H9 (cell line): ENCODE measurements at regions not wholly inside any gene's neighbourhood (a gene's known extent, or its start where the extent isn't known, plus 50 kb on each side); places are given as distances from the start of the nearest gene placed in this dataset.

ENCODE experiments used
- DNase-seq: peaks from one replicate; pipeline ENCODE4 v3.0.0-alpha.2; 2017
- H2AFZ ChIP-seq: one replicate; pipeline ENCODE4 v1.6.1; 2013; ENCODE audit warnings: mild to moderate bottlenecking, low read length, control low read depth, moderate library complexity
- H2AK5ac ChIP-seq: 2 replicates; pipeline ENCODE4 v1.6.1; 2013; ENCODE audit warnings: low read length, control low read depth, mixed read lengths; ENCODE audit not compliant: insufficient read length
- H2BK120ac ChIP-seq: one replicate; pipeline ENCODE4 v1.6.1; 2013; ENCODE audit warnings: low read depth, mild to moderate bottlenecking, low read length, control low read depth, inconsistent platforms; ENCODE audit not compliant: poor library complexity, severe bottlenecking
- H2BK12ac ChIP-seq: 2 replicates; pipeline ENCODE4 v1.6.1; 2013; ENCODE audit warnings: low read length, control low read depth, mixed read lengths, low read depth; ENCODE audit not compliant: insufficient read length
- H2BK15ac ChIP-seq: 2 replicates; pipeline ENCODE4 v1.6.1; 2013; ENCODE audit warnings: low read depth, low read length, control low read depth
- H2BK20ac ChIP-seq: one replicate; pipeline ENCODE4 v1.6.1; 2013; ENCODE audit warnings: low read depth, mild to moderate bottlenecking, low read length, control low read depth, inconsistent platforms; ENCODE audit not compliant: poor library complexity, severe bottlenecking
- H2BK5ac ChIP-seq: 2 replicates; pipeline ENCODE4 v1.6.1; 2013; ENCODE audit warnings: low read length, control low read depth, mixed read lengths; ENCODE audit not compliant: insufficient read length
- H3K14ac ChIP-seq: 2 replicates; pipeline ENCODE4 v1.6.1; 2013; ENCODE audit warnings: low read length, control low read depth; ENCODE audit not compliant: insufficient read depth
- H3K18ac ChIP-seq: 2 replicates; pipeline ENCODE4 v1.6.1; 2013; ENCODE audit warnings: low read depth, mild to moderate bottlenecking, mixed read lengths, low read length, control low read depth; ENCODE audit not compliant: insufficient read length
- H3K23ac ChIP-seq: 2 replicates; pipeline ENCODE4 v1.6.1; 2013; ENCODE audit warnings: low read length, control low read depth, mixed read lengths, low read depth; ENCODE audit not compliant: insufficient read length
- H3K23me2 ChIP-seq: 2 replicates; pipeline ENCODE4 v1.6.1; 2013; ENCODE audit warnings: low read depth, mild to moderate bottlenecking, mixed read lengths, low read length, control low read depth; ENCODE audit not compliant: insufficient read length, poor library complexity, severe bottlenecking
- H3K27ac ChIP-seq: 2 replicates; pipeline ENCODE4 v1.5.1; 2013; ENCODE audit warnings: low read length, control low read depth, mixed read lengths, low read depth; ENCODE audit not compliant: insufficient read length
- H3K27me3 ChIP-seq: 2 replicates; pipeline ENCODE4 v1.6.1; 2013; ENCODE audit warnings: low read length, control low read depth, inconsistent platforms; ENCODE audit not compliant: insufficient read depth
- H3K4ac ChIP-seq: 2 replicates; pipeline ENCODE4 v1.6.1; 2013; ENCODE audit warnings: low read depth, mild to moderate bottlenecking, control low read depth, inconsistent platforms, low read length, moderate library complexity
- H3K4me1 ChIP-seq: 2 replicates; pipeline ENCODE4 v1.6.1; 2013; ENCODE audit warnings: low read length, control low read depth, inconsistent platforms; ENCODE audit not compliant: insufficient read depth
- H3K4me2 ChIP-seq: 2 replicates; pipeline ENCODE4 v1.6.1; 2013; ENCODE audit warnings: low read length, control low read depth, mixed read lengths; ENCODE audit not compliant: insufficient read length, insufficient read depth
- H3K56ac ChIP-seq: 2 replicates; pipeline ENCODE4 v1.6.1; 2013; ENCODE audit warnings: low read depth, mild to moderate bottlenecking, mixed read lengths, low read length, control low read depth; ENCODE audit not compliant: insufficient read length
- H3K79me1 ChIP-seq: 2 replicates; pipeline ENCODE4 v1.6.1; 2013; ENCODE audit warnings: low read depth, mild to moderate bottlenecking, moderate library complexity, low read length, control low read depth, inconsistent platforms; ENCODE audit not compliant: insufficient read depth, poor library complexity, severe bottlenecking
- H3K79me2 ChIP-seq: 2 replicates; pipeline ENCODE4 v1.6.1; 2013; ENCODE audit warnings: low read length, control low read depth, inconsistent platforms; ENCODE audit not compliant: insufficient read depth
- H3K9ac ChIP-seq: 2 replicates; pipeline ENCODE4 v1.6.1; 2013; ENCODE audit warnings: low read length, control low read depth, mixed read lengths; ENCODE audit not compliant: insufficient read length; ENCODE audit errors: extremely low read depth
- H3K9me3 ChIP-seq: one replicate; pipeline ENCODE4 v1.6.1; 2013; ENCODE audit warnings: low read depth, low read length, inconsistent platforms; ENCODE audit not compliant: control insufficient read depth
- H3T11ph ChIP-seq: one replicate; pipeline ENCODE4 v1.6.1; 2013; ENCODE audit warnings: mild to moderate bottlenecking, low read length, control low read depth, inconsistent platforms
- H4K20me1 ChIP-seq: one replicate; pipeline ENCODE4 v1.6.1; 2013; ENCODE audit not compliant: control insufficient read depth, insufficient read length, insufficient read depth
- H4K5ac ChIP-seq: 2 replicates; pipeline ENCODE4 v1.6.1; 2013; ENCODE audit warnings: low read depth, mild to moderate bottlenecking, mixed read lengths, low read length, control low read depth; ENCODE audit not compliant: insufficient read length
- H4K8ac ChIP-seq: replicated peaks from 2 replicates; pipeline ENCODE4 v1.6.1; 2013; ENCODE audit warnings: low read length, control low read depth, mixed read lengths, low read depth; ENCODE audit not compliant: insufficient read length
- H4K91ac ChIP-seq: 2 replicates; pipeline ENCODE4 v1.6.1; 2013; ENCODE audit warnings: low read depth, mild to moderate bottlenecking, moderate library complexity, mixed read lengths, low read length, control low read depth; ENCODE audit not compliant: insufficient read length
- H3K27ac Mint-ChIP-seq, 3 experiments: 2 replicates in 2 of 3; 3 replicates in 1 of 3; pipeline ENCODE4 v1.8.0; 2020 to 2021; ENCODE audit warnings: mixed read lengths in 3 of 3, mild to moderate bottlenecking in 1 of 3, moderate library complexity in 1 of 3
- H3K27me3 Mint-ChIP-seq: 2 replicates; pipeline ENCODE4 v1.8.0; 2021; ENCODE audit warnings: low read depth, mild to moderate bottlenecking, moderate library complexity, mixed read lengths
- H3K36me3 Mint-ChIP-seq, 3 experiments: 2 replicates in 2 of 3; 3 replicates in 1 of 3; pipeline ENCODE4 v1.8.0; 2020 to 2021; ENCODE audit warnings: low read depth in 3 of 3, mixed read lengths in 3 of 3; ENCODE audit not compliant: insufficient read depth in 1 of 3
- H3K4me1 Mint-ChIP-seq, 2 experiments: 2 replicates each; pipeline ENCODE4 v1.8.0; 2020; ENCODE audit warnings: mixed read lengths in 2 of 2
- H3K4me3 Mint-ChIP-seq, 2 experiments: 2 replicates in 1 of 2; 3 replicates in 1 of 2; pipeline ENCODE4 v1.8.0; 2020 to 2021; ENCODE audit warnings: mild to moderate bottlenecking in 2 of 2, mixed read lengths in 2 of 2, moderate library complexity in 1 of 2
- H3K9me3 Mint-ChIP-seq, 2 experiments: 2 replicates in 1 of 2; 3 replicates in 1 of 2; pipeline ENCODE4 v1.8.0; 2020; ENCODE audit warnings: mild to moderate bottlenecking in 2 of 2, mixed read lengths in 2 of 2, moderate library complexity in 1 of 2
- WGBS: extraction: QIAGEN DNeasy Blood & Tissue Kit; methylation state at CpG from one replicate; pipeline ENCODE4 v1.1.7; 2013; ENCODE audit warnings: missing lambda C conversion rate, low lambda C conversion rate, mixed read lengths; ENCODE audit not compliant: insufficient read length; ENCODE audit errors: extremely low coverage; 5-methylcytosine and 5-hydroxymethylcytosine counted together
- TF ChIP-seq, protein P1 (sequence below): fragments of 200-600 bp; sonication (generic); conservative IDR thresholded peaks from 3 replicates; pipeline ENCODE4 v1.8.0; 2021; ENCODE audit warnings: antibody characterized with exemption, mild to moderate bottlenecking

DNA sequence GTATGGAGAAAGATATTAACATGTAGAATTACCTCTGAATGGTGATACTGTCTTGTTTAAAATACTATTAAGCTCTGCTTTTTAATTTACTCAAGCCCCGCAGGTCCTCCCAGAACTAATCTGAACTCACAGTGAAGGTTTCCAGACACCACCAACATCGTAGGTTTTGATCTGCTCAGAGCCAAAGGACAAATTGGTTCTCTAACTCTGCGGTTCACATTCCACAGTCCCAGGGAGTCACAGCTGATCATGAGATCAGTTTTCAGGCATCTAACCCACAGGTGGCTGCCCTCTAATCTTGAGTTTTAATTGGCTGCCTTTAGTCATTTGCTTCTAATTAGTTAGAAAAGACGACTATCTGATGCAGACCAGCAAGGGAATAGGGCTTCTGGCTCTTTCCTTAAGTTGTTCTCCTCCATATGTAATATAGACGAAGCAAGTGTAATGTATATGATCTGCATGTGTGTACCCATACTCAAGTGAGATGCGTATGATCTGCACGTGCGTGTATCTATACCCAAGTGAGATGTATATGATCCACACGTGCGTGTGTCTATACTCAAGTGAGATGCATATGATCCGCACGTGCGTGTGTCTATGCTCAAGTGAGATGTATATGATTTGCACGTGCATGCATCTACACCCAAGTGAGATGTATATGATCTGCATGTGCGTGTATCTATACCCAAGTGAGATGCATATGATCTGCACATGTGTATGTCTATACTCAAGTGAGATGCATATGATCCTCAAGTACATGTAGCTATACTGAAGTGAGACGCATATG is 331.5 kb upstream of the NPVF start:
- peaks cover 0 to 7% (median 3%) of the 10 kb centered on the region in 3 experiments; a peak in 4 of 7 replicates for H3K36me3 Mint-ChIP-seq
- H3K56ac ChIP-seq, result no peak overlapping the region
- peaks cover 2% of the 10 kb centered on the region; the same call in 1 of the 2 replicates for H3K27me3 Mint-ChIP-seq
- no peak overlapping the region for H4K8ac ChIP-seq
- H2BK5ac ChIP-seq, result no peak overlapping the region
- H3K14ac ChIP-seq, result no peak overlapping the region
- TF ChIP-seq, protein P1, sequence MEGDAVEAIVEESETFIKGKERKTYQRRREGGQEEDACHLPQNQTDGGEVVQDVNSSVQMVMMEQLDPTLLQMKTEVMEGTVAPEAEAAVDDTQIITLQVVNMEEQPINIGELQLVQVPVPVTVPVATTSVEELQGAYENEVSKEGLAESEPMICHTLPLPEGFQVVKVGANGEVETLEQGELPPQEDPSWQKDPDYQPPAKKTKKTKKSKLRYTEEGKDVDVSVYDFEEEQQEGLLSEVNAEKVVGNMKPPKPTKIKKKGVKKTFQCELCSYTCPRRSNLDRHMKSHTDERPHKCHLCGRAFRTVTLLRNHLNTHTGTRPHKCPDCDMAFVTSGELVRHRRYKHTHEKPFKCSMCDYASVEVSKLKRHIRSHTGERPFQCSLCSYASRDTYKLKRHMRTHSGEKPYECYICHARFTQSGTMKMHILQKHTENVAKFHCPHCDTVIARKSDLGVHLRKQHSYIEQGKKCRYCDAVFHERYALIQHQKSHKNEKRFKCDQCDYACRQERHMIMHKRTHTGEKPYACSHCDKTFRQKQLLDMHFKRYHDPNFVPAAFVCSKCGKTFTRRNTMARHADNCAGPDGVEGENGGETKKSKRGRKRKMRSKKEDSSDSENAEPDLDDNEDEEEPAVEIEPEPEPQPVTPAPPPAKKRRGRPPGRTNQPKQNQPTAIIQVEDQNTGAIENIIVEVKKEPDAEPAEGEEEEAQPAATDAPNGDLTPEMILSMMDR, result no peak
- H4K91ac ChIP-seq, result no peak overlapping the region
- no peaks in the 10 kb centered on the region for H3K23me2 ChIP-seq
- H2BK120ac ChIP-seq, result no peak overlapping the region
- H2BK20ac ChIP-seq, result no peak overlapping the region
- no CpG with 5 or more reads among the region's 16 CpGs for WGBS
- no peaks in the 10 kb centered on the region for H4K20me1 ChIP-seq
- H3K27ac ChIP-seq, result no peak overlapping the region
- H3K9me3 Mint-ChIP-seq, result peaks cover 0 to 7% of the 10 kb centered on the region in 2 experiments; a peak in 3 of 5 replicates
- H3K4me1 Mint-ChIP-seq, result peaks cover 18 to 25% of the 10 kb centered on the region in 2 experiments
- no peak overlapping the region for H2AFZ ChIP-seq
- no peaks in the 10 kb centered on the region for H3K9me3 ChIP-seq
- no peak overlapping the region for H3K4me3 Mint-ChIP-seq
- no peaks in the 10 kb centered on the region for H3K4me1 ChIP-seq
- no peak overlapping the region for H4K5ac ChIP-seq
- H3T11ph ChIP-seq, result no peak overlapping the region
- H3K9ac ChIP-seq, result no peak overlapping the region
- no peak overlapping the region for H3K23ac ChIP-seq
- no peaks in the 10 kb centered on the region for H3K79me2 ChIP-seq
- no peaks in the 10 kb centered on the region for H3K79me1 ChIP-seq
- H2BK12ac ChIP-seq, result no peak overlapping the region
- H3K27me3 ChIP-seq, result no peaks in the 10 kb centered on the region
- no peak overlapping the region for H3K4ac ChIP-seq
- no peak overlapping the region for H3K4me2 ChIP-seq
- H3K27ac Mint-ChIP-seq, result no peak overlapping the region
- no peak for DNase-seq
- no peak overlapping the region for H2BK15ac ChIP-seq
- H2AK5ac ChIP-seq, result no peak overlapping the region
- H3K18ac ChIP-seq, result no peak overlapping the region
